SU-DHL-6 (cell line): ENCODE measurements at regions not wholly inside any gene's neighbourhood (a gene's known extent, or its start where the extent isn't known, plus 50 kb on each side); places are given as distances from the start of the nearest gene placed in this dataset.

ENCODE experiments used
- H2AFZ ChIP-seq: fragments of 200-600 bp; sonication (generic); 2 replicates; pipeline ENCODE4 v1.6.1; 2014; ENCODE audit warnings: low read depth, mild to moderate bottlenecking, moderate library complexity, mixed read lengths, antibody characterized with exemption, low read length; ENCODE audit not compliant: severe bottlenecking
- H3F3A ChIP-seq: fragments of 200-600 bp; shearing (Covaris generic); 2 replicates; pipeline ENCODE4 v1.6.0; 2016; ENCODE audit warnings: antibody characterized with exemption, mild to moderate bottlenecking; ENCODE audit not compliant: insufficient read depth
- H3K27ac ChIP-seq: fragments of 200-600 bp; sonication (generic); 2 replicates; pipeline ENCODE4 v1.5.1; 2016; ENCODE audit warnings: low read depth, mild to moderate bottlenecking, low read length, moderate library complexity, mixed read lengths
- H3K27me3 ChIP-seq: fragments of 200-600 bp; sonication (generic), shearing (Covaris generic); 2 replicates; pipeline ENCODE4 v1.6.0; 2014; ENCODE audit warnings: mild to moderate bottlenecking, low read length
- H3K36me3 ChIP-seq: fragments of 200-600 bp; sonication (generic); 2 replicates; pipeline ENCODE4 v1.6.1; 2014; ENCODE audit warnings: mild to moderate bottlenecking, low read length, mixed read lengths
- H3K4me2 ChIP-seq: fragments of 300-600, 200-600 bp; shearing (Covaris generic), sonication (generic); 2 replicates; pipeline ENCODE4 v1.6.0; 2014; ENCODE audit warnings: low read length, low read depth, mild to moderate bottlenecking; ENCODE audit not compliant: poor library complexity, severe bottlenecking
- H3K4me3 ChIP-seq: fragments of 200-600 bp; sonication (generic); 2 replicates; pipeline ENCODE4 v1.5.1; 2014; ENCODE audit warnings: antibody characterized with exemption, low read length, mild to moderate bottlenecking, mixed read lengths; ENCODE audit not compliant: insufficient read depth, poor library complexity, severe bottlenecking
- H3K79me2 ChIP-seq: fragments of 200-600 bp; sonication (generic); 2 replicates; pipeline ENCODE4 v1.6.1; 2014; ENCODE audit warnings: mild to moderate bottlenecking, low read length, moderate library complexity; ENCODE audit not compliant: insufficient read depth
- H3K9ac ChIP-seq: fragments of 200-600 bp; sonication (generic); 2 replicates; pipeline ENCODE4 v1.7.0; 2014; ENCODE audit warnings: mild to moderate bottlenecking, low read length
- H3K9me2 ChIP-seq: fragments of 200-600 bp; sonication (generic); replicated peaks from 2 replicates; pipeline ENCODE4 v1.6.1; 2014; ENCODE audit warnings: low read length; ENCODE audit not compliant: insufficient read depth
- H3K9me3 ChIP-seq: fragments of 200-600 bp; sonication (generic); 2 replicates; pipeline ENCODE4 v1.6.1; 2014; ENCODE audit warnings: low read length, mixed read lengths; ENCODE audit not compliant: insufficient read depth
- H4K20me1 ChIP-seq: fragments of 200-600 bp; sonication (generic); 2 replicates; pipeline ENCODE4 v1.6.1; 2014; ENCODE audit warnings: low read depth, mild to moderate bottlenecking, antibody characterized with exemption, low read length, moderate library complexity, mixed read lengths
- EZH2phosphoT487 ChIP-seq: fragments of 200-600 bp; sonication (generic), shearing (Covaris generic); conservative IDR thresholded peaks from 2 replicates; pipeline ENCODE4 v1.6.1; 2018; ENCODE audit warnings: mild to moderate bottlenecking, antibody characterized with exemption, low read length, moderate library complexity, mixed read lengths
- TF ChIP-seq, protein P1 (sequence below): fragments of 200-600 bp; sonication (generic); IDR thresholded peaks from one replicate; pipeline ENCODE4 v1.5.1; 2017; ENCODE audit warnings: antibody characterized with exemption, mild to moderate bottlenecking, low read length, moderate library complexity; ENCODE audit not compliant: insufficient read depth, poor library complexity, severe bottlenecking

- Histone ChIP-seq H3K9me2 (no peaks in the 10 kb centered on the region), H3K9me3 (no peaks in the 10 kb centered on the region), H3K27ac (no peak overlapping the region), H3K9ac (no peak overlapping the region), H3K4me3 (no peak overlapping the region), H4K20me1 (no peaks in the 10 kb centered on the region), H3K27me3 (no peaks in the 10 kb centered on the region), H3K4me2 (no peak overlapping the region), H3K79me2 (no peaks in the 10 kb centered on the region), H3K36me3 (no peaks in the 10 kb centered on the region), H3F3A (no peaks in the 10 kb centered on the region), H2AFZ (no peak overlapping the region)
- TF ChIP-seq, protein P1, sequence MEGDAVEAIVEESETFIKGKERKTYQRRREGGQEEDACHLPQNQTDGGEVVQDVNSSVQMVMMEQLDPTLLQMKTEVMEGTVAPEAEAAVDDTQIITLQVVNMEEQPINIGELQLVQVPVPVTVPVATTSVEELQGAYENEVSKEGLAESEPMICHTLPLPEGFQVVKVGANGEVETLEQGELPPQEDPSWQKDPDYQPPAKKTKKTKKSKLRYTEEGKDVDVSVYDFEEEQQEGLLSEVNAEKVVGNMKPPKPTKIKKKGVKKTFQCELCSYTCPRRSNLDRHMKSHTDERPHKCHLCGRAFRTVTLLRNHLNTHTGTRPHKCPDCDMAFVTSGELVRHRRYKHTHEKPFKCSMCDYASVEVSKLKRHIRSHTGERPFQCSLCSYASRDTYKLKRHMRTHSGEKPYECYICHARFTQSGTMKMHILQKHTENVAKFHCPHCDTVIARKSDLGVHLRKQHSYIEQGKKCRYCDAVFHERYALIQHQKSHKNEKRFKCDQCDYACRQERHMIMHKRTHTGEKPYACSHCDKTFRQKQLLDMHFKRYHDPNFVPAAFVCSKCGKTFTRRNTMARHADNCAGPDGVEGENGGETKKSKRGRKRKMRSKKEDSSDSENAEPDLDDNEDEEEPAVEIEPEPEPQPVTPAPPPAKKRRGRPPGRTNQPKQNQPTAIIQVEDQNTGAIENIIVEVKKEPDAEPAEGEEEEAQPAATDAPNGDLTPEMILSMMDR, result no peak
- no peak for TF ChIP-seq EZH2phosphoT487
Measured at GRCh38 chr15:62920682-62921502, 121.7 kb upstream of the TPM1 start.

DNA sequence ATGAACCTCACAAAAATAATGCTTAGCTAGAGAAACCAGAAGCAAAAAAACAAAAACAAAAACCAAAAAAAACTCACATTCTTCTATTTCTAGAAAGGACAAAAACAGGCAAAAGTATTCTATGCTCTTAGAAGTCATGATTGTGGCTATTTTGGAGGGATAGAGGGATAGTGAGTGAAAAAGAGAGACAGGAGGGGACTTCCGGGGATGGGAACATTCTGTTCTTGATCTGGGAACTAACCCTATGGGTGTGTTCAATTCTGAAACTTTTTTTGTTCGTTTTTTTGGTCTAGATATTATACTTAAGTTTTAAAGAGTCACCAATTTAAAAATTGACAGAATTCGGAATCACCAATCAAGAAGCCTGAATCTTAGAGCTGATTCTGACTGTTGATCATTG lies 120.0 kb upstream of the TPM1 start:
- Histone ChIP-seq H2AFZ (no peak overlapping the region), H3K9me2 (no peaks in the 10 kb centered on the region), H3K27me3 (no peaks in the 10 kb centered on the region), H3K4me3 (no peak overlapping the region), H3K27ac (no peak overlapping the region), H4K20me1 (no peaks in the 10 kb centered on the region), H3K9me3 (no peaks in the 10 kb centered on the region), H3K36me3 (no peaks in the 10 kb centered on the region), H3K79me2 (no peaks in the 10 kb centered on the region), H3K9ac (no peak overlapping the region), H3F3A (no peaks in the 10 kb centered on the region), H3K4me2 (no peak overlapping the region)
- no peak for TF ChIP-seq EZH2phosphoT487
- TF ChIP-seq, protein P1, result no peak

- no peak overlapping the region for H2AFZ ChIP-seq
- no peaks in the 10 kb centered on the region for H3K36me3 ChIP-seq
- no peak overlapping the region for H3K9ac ChIP-seq
- no peak overlapping the region for H3K27ac ChIP-seq
- H3F3A ChIP-seq, result no peaks in the 10 kb centered on the region
- no peaks in the 10 kb centered on the region for H3K27me3 ChIP-seq
- no peaks in the 10 kb centered on the region for H3K79me2 ChIP-seq
- H4K20me1 ChIP-seq, result no peaks in the 10 kb centered on the region
- no peaks in the 10 kb centered on the region for H3K9me2 ChIP-seq
- no peak overlapping the region for H3K4me2 ChIP-seq
- TF ChIP-seq EZH2phosphoT487, result no peak
- TF ChIP-seq, protein P1, result no peak
- no peak overlapping the region for H3K4me3 ChIP-seq
- H3K9me3 ChIP-seq, result no peaks in the 10 kb centered on the region
Measured at GRCh38 chr15:62925875-62926274, 116.7 kb upstream of the TPM1 start.
